ENCODE measurements at regions not wholly inside any gene's neighbourhood (a gene's known extent, or its start where the extent isn't known, plus 50 kb on each side); places are given as distances from the start of the nearest gene placed in this dataset.

DNA sequence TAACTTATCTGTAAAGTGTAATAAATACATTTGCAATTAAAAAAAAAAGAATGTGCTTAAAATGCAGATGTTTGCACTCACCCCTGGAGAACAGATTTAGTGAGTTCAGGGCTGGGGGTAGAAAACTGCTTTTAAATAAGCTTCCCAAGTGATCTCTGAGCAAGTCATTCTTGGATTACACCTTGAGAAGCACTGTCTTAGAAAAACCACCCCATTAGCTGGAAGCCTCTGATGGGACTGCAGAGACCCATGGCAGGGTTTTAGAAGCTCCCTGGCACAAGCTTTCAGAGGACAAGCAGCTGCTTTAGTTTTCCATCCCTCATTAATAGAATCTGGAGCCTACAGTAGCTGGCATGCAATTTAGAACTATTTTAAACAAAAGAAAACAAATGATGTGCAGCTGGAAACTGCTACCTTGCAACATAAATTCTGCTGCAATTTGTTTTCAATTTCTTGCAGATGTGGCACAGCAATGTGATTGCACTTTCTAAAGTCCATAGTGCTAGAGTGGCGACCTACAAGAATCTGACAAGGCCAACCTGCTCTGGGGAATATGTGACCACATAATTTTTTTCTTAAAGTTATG lies 141.5 kb downstream of the CDC42EP3 start:
- no peak for TF ChIP-seq POLR2A (IDR thresholded peaks at IDR 0.05)
- TF ChIP-seq, protein P1, sequence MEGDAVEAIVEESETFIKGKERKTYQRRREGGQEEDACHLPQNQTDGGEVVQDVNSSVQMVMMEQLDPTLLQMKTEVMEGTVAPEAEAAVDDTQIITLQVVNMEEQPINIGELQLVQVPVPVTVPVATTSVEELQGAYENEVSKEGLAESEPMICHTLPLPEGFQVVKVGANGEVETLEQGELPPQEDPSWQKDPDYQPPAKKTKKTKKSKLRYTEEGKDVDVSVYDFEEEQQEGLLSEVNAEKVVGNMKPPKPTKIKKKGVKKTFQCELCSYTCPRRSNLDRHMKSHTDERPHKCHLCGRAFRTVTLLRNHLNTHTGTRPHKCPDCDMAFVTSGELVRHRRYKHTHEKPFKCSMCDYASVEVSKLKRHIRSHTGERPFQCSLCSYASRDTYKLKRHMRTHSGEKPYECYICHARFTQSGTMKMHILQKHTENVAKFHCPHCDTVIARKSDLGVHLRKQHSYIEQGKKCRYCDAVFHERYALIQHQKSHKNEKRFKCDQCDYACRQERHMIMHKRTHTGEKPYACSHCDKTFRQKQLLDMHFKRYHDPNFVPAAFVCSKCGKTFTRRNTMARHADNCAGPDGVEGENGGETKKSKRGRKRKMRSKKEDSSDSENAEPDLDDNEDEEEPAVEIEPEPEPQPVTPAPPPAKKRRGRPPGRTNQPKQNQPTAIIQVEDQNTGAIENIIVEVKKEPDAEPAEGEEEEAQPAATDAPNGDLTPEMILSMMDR (IDR thresholded peaks at IDR 0.05 in 8 of 11, conservative IDR thresholded peaks at IDR 0.05 in 3 of 11), result no peak
